ENCODE measurements at regions not wholly inside any gene's neighbourhood (a gene's known extent, or its start where the extent isn't known, plus 50 kb on each side); places are given as distances from the start of the nearest gene placed in this dataset.

- TF ChIP-seq TFE3 (CRISPR knock-in tag; IDR thresholded peaks at IDR 0.05) (0 out of 2 replicates have a peak, but pooled peaks have one; percentile 50), ZBTB49 (CRISPR knock-in tag; IDR thresholded peaks at IDR 0.05; ENCODE audit: borderline replicate concordance) (no peak), EEA1 (CRISPR knock-in tag; IDR thresholded peaks at IDR 0.05; ENCODE audit: borderline replicate concordance) (no peak), ZNF138 (CRISPR knock-in tag; IDR thresholded peaks at IDR 0.05; ENCODE audit: low read depth) (no peak), RERE (CRISPR knock-in tag; IDR thresholded peaks at IDR 0.05; ENCODE audit: low read depth) (peak; percentile 62; the same call in 1 of the 2 replicates), XBP1 (CRISPR knock-in tag; IDR thresholded peaks at IDR 0.05) (no peak), RFXANK (CRISPR knock-in tag; IDR thresholded peaks at IDR 0.05) (no peak), HNF1A (IDR thresholded peaks at IDR 0.05; ENCODE audit: low read depth) (peak; percentile 63; the same call in 1 of the 2 replicates), HNF1A (CRISPR knock-in tag; IDR thresholded peaks at IDR 0.05; ENCODE audit: borderline replicate concordance) (peak; percentile 45; the same call in 1 of the 2 replicates), SP2 (CRISPR knock-in tag; IDR thresholded peaks at IDR 0.05) (no peak), SNAPC2 (CRISPR knock-in tag; IDR thresholded peaks at IDR 0.05) (no peak; the same call in 1 of the 2 replicates)
Measured at GRCh38 chr12:107352347-107353081, 259.2 kb upstream of the CRY1 start (continued).
